ENCODE measurements at regions not wholly inside any gene's neighbourhood (a gene's known extent, or its start where the extent isn't known, plus 50 kb on each side); places are given as distances from the start of the nearest gene placed in this dataset.

GRCh38 chr5:167268337-167268736 is 1023.1 kb upstream of the WWC1 start:
- TF ChIP-seq ZNF558 (CRISPR knock-in tag; IDR thresholded peaks at IDR 0.05; ENCODE audit: borderline replicate concordance): no peak
- TF ChIP-seq ZNF720 (CRISPR knock-in tag; IDR thresholded peaks at IDR 0.05): no peak
- TF ChIP-seq CTCF (CRISPR knock-in tag; IDR thresholded peaks at IDR 0.05): no peak
- no peak for TF ChIP-seq HMGXB4 (CRISPR knock-in tag; IDR thresholded peaks at IDR 0.05; ENCODE audit: borderline replicate concordance in 1 of 2, low read depth in 1 of 2)
- TF ChIP-seq SP140L (CRISPR knock-in tag; IDR thresholded peaks at IDR 0.05; ENCODE audit: borderline replicate concordance): no peak
- no peak for TF ChIP-seq REST (IDR thresholded peaks at IDR 0.05; ENCODE audit: borderline replicate concordance in 1 of 2, low read depth in 1 of 2, low read length in 2 of 2)
- no peak for TF ChIP-seq FOSL2 (CRISPR knock-in tag; IDR thresholded peaks at IDR 0.05)
- TF ChIP-seq ZNF362 (CRISPR knock-in tag; IDR thresholded peaks at IDR 0.05; ENCODE audit: borderline replicate concordance): no peak
- no peak for TF ChIP-seq ZBTB7A (CRISPR knock-in tag; IDR thresholded peaks at IDR 0.05)
- TF ChIP-seq CHD2 (IDR thresholded peaks at IDR 0.05; ENCODE audit: low read depth, low read length): no peak
